B cell (primary cell): ENCODE measurements at regions not wholly inside any gene's neighbourhood (a gene's known extent, or its start where the extent isn't known, plus 50 kb on each side); places are given as distances from the start of the nearest gene placed in this dataset.

ENCODE experiments used
- ATAC-seq: fragments of 200-7000 bp; cut with Tn5 transposase; one replicate; pipeline ENCODE4 v1.10.0; 2021; ENCODE audit warnings: low read depth, mild to moderate bottlenecking, moderate number of reproducible peaks, moderate library complexity
- CTCF ChIA-PET: fragments of 350-600 bp; sonication (Branson Sonifier 250); formaldehyde crosslinking; loops from one replicate; lab custom pipeline; 2021; ENCODE audit warnings: antibody characterized with exemption, inconsistent platforms; lab: Charles Lee
- POLR2A ChIA-PET: fragments of 350-600 bp; sonication (Branson Sonifier 250); formaldehyde crosslinking; loops from one replicate; lab custom pipeline; 2021; ENCODE audit warnings: antibody characterized with exemption; lab: Charles Lee
- DNase-seq: peaks from one replicate; pipeline ENCODE4 v3.0.0; 2013
- H2AFZ ChIP-seq: 2 replicates; pipeline ENCODE4 v1.6.1; 2012; ENCODE audit warnings: mild to moderate bottlenecking, low read depth, low read length; ENCODE audit not compliant: insufficient read depth, poor library complexity, severe bottlenecking
- H3K27ac ChIP-seq, 2 donors: 1 replicate in 1 of 2; 2 replicates in 1 of 2; pipeline ENCODE4 v1.5.1; 2012 to 2013; ENCODE audit warnings: low read length in 2 of 2, mild to moderate bottlenecking in 2 of 2, moderate library complexity in 1 of 2
- H3K27me3 ChIP-seq, 4 experiments: fragments of 200-600 bp in 1 of 4; sonication (generic) in 1 of 4; replicated peaks in 1 of 4; 1 replicate in 2 of 4; 2 replicates in 2 of 4; pipeline versions ENCODE4 v1.6.1 to v1.7.0; 2013 to 2016; ENCODE audit warnings: low read length in 3 of 4, mild to moderate bottlenecking in 2 of 4, mixed read lengths in 1 of 4, moderate library complexity in 1 of 4; ENCODE audit not compliant: insufficient read depth in 4 of 4, control insufficient read depth in 3 of 4; ENCODE audit errors: control extremely low read depth in 1 of 4
- H3K36me3 ChIP-seq, 2 experiments: replicated peaks in 1 of 2; 1 replicate in 1 of 2; 2 replicates in 1 of 2; pipeline versions ENCODE4 v1.6.1 to v1.7.1; 2013; ENCODE audit warnings: low read length in 1 of 2; ENCODE audit not compliant: insufficient read depth in 2 of 2, control insufficient read depth in 1 of 2; ENCODE audit errors: control extremely low read depth in 1 of 2, extremely low read depth in 1 of 2
- H3K4me1 ChIP-seq, 2 donors: fragments of 200-600 bp in 1 of 2; sonication (generic) in 1 of 2; 1 replicate in 1 of 2; 2 replicates in 1 of 2; pipeline versions ENCODE4 v1.5.1 to v1.6.1; 2013 to 2017; ENCODE audit warnings: low read length in 2 of 2; ENCODE audit not compliant: control insufficient read depth in 2 of 2, insufficient read depth in 2 of 2
- H3K4me2 ChIP-seq: replicated peaks from 2 replicates; pipeline ENCODE3; 2012; ENCODE audit warnings: mild to moderate bottlenecking, low read depth, low read length; ENCODE audit not compliant: poor library complexity, severe bottlenecking
- H3K4me3 ChIP-seq, 5 experiments: fragments of 200-600 bp in 1 of 5; sonication (generic) in 1 of 5; 1 replicate in 3 of 5; 2 replicates in 2 of 5; pipeline versions ENCODE4 v1.5.1 to v1.7.0; 2011 to 2016; ENCODE audit warnings: low read length in 4 of 5, mild to moderate bottlenecking in 4 of 5, low read depth in 2 of 5, control low read depth in 1 of 5, moderate library complexity in 1 of 5; ENCODE audit not compliant: insufficient read depth in 1 of 5; ENCODE audit errors: control extremely low read depth in 1 of 5, extremely low read depth in 1 of 5
- H3K79me2 ChIP-seq: fragments of 200-600 bp; sonication (generic); one replicate; pipeline ENCODE4 v1.6.0; 2016; ENCODE audit warnings: low read length; ENCODE audit not compliant: control insufficient read depth, insufficient read depth
- H3K9ac ChIP-seq: fragments of 200-600 bp; sonication (generic); 2 replicates; pipeline ENCODE4 v1.6.1; 2017; ENCODE audit warnings: mild to moderate bottlenecking, low read length, moderate library complexity
- H3K9me3 ChIP-seq, 3 donors: one replicate each; pipeline versions ENCODE4 v1.6.1 to v1.7.1; 2013; ENCODE audit warnings: low read length in 2 of 3; ENCODE audit not compliant: control insufficient read depth in 2 of 3, insufficient read depth in 1 of 3; ENCODE audit errors: control extremely low read depth in 1 of 3
- H4K20me1 ChIP-seq: 2 replicates; pipeline ENCODE4 v1.6.0; 2012; ENCODE audit warnings: mild to moderate bottlenecking, low read length; ENCODE audit not compliant: insufficient read depth, control insufficient read depth, poor library complexity, severe bottlenecking
- H3K27ac Mint-ChIP-seq: one replicate; pipeline ENCODE4 v1.8.0; 2021; ENCODE audit warnings: mixed read lengths
- H3K27me3 Mint-ChIP-seq: one replicate; pipeline ENCODE4 v1.8.0; 2021; ENCODE audit warnings: mixed read lengths
- H3K4me1 Mint-ChIP-seq: one replicate; pipeline ENCODE4 v1.8.0; 2021; ENCODE audit warnings: mixed read lengths
- H3K4me3 Mint-ChIP-seq: one replicate; pipeline ENCODE4 v1.8.0; 2021; ENCODE audit warnings: mixed read lengths
- H3K9me3 Mint-ChIP-seq: one replicate; pipeline ENCODE4 v1.8.0; 2022; ENCODE audit warnings: mixed read lengths; ENCODE audit not compliant: insufficient read depth
- CTCF ChIP-seq: fragments of 200-600 bp; IDR thresholded peaks from one replicate; pipeline ENCODE4 v1.8.0; 2022; ENCODE audit warnings: antibody characterized with exemption, mild to moderate bottlenecking
- EZH2 ChIP-seq: IDR thresholded peaks from 2 replicates; pipeline ENCODE4 v1.6.1; 2012; ENCODE audit warnings: borderline replicate concordance, low read depth, mild to moderate bottlenecking, moderate library complexity, low read length; ENCODE audit not compliant: insufficient read depth, poor library complexity, severe bottlenecking
- WGBS: methylation state at CpG from one replicate; pipeline ENCODE4 v1.1.5; 2013; ENCODE audit warnings: missing lambda C conversion rate; ENCODE audit not compliant: insufficient coverage; 5-methylcytosine and 5-hydroxymethylcytosine counted together
- intact Hi-C: fragments of 100-400 bp; cut with micrococcal nuclease; formaldehyde crosslinking; loops from one replicate; pipeline ENCODE4 v1.10.0; 2022

GRCh38 chr10:130554701-130555410 lies 418.7 kb downstream of the GLRX3 start:
- WGBS, result 94% methylated on average over 11 of the region's 14 CpGs
- DNase-seq, result no peak
- no peaks in the 10 kb centered on the region for H3K4me1 Mint-ChIP-seq
- TF ChIP-seq EZH2 (no peak), CTCF (no peak)
- Histone ChIP-seq H3K4me1 (no peaks in the 10 kb centered on the region), H2AFZ (no peak overlapping the region), H3K4me2 (no peak overlapping the region), H3K9me3 (peaks cover 0 to 26% (median 0%) of the 10 kb centered on the region in 3 donors), H3K79me2 (no peaks in the 10 kb centered on the region), H3K9ac (no peak overlapping the region), H3K27me3 (no peaks in the 10 kb centered on the region), H4K20me1 (no peaks in the 10 kb centered on the region), H3K4me3 (no peak overlapping the region), H3K27ac (no peak overlapping the region), H3K36me3 (no peaks in the 10 kb centered on the region)
- ChIA-PET POLR2A (no interaction called here), CTCF (no interaction called here)
- no peak overlapping the region for H3K4me3 Mint-ChIP-seq
- no peak overlapping the region for H3K27ac Mint-ChIP-seq
- intact Hi-C loops, result no loop called here
- H3K9me3 Mint-ChIP-seq, result no peaks in the 10 kb centered on the region
- no peaks in the 10 kb centered on the region for H3K27me3 Mint-ChIP-seq
- no peak for ATAC-seq

GRCh38 chr10:130555411-130555750 lies 419.2 kb downstream of the GLRX3 start:
- H3K27ac ChIP-seq, result no peak overlapping the region
- H4K20me1 ChIP-seq, result no peaks in the 10 kb centered on the region
- no peaks in the 10 kb centered on the region for H3K4me1 ChIP-seq
- no peaks in the 10 kb centered on the region for H3K27me3 ChIP-seq
- peaks cover 0 to 31% (median 0%) of the 10 kb centered on the region in 3 donors for H3K9me3 ChIP-seq
- no peaks in the 10 kb centered on the region for H3K36me3 ChIP-seq
- no peak for TF ChIP-seq EZH2
- TF ChIP-seq CTCF, result no peak
- no peaks in the 10 kb centered on the region for H3K79me2 ChIP-seq
- Mint-ChIP-seq H3K9me3 (no peaks in the 10 kb centered on the region), H3K27ac (no peak overlapping the region), H3K27me3 (no peaks in the 10 kb centered on the region), H3K4me3 (no peak overlapping the region), H3K4me1 (no peaks in the 10 kb centered on the region)
- ATAC-seq, result no peak
- POLR2A ChIA-PET, result no interaction called here
- H3K4me3 ChIP-seq, result no peak overlapping the region
- no peak overlapping the region for H3K4me2 ChIP-seq
- H3K9ac ChIP-seq, result no peak overlapping the region
- intact Hi-C loops, result no loop called here
- DNase-seq, result no peak
- H2AFZ ChIP-seq, result no peak overlapping the region
- CTCF ChIA-PET, result no interaction called here
- 96% methylated on average over 7 of the region's 7 CpGs for WGBS
